DMS 273 (cell line): ENCODE measurements at regions not wholly inside any gene's neighbourhood (a gene's known extent, or its start where the extent isn't known, plus 50 kb on each side); places are given as distances from the start of the nearest gene placed in this dataset.
"Not testable (repeated sequence)": the region's sequence is repeated elsewhere in the genome, so short reads cannot be mapped to it uniquely, and the experiment has no call there.

Source experiments
- DNase-seq: peaks from one replicate; lab custom pipeline; 2025; ENCODE audit not compliant: unreplicated experiment; lab: John Stamatoyannopoulos, UW

- DNase-seq = no peak
Measured at GRCh38 chr4:10281996-10282395, 165.4 kb upstream of the WDR1 start.

- no peak for DNase-seq
Measured at GRCh38 chr4:10279261-10279660, 162.7 kb upstream of the WDR1 start.

- no peak for DNase-seq
Measured at GRCh38 chr4:10278071-10278470, 161.5 kb upstream of the WDR1 start.

- no peak for DNase-seq
Measured at GRCh38 chr4:10276152-10276551, 159.6 kb upstream of the WDR1 start.

GRCh38 chr4:10275696-10276095 is 159.1 kb upstream of the WDR1 start:
- DNase-seq = no peak

GRCh38 chr4:10273030-10273429 is 156.4 kb upstream of the WDR1 start:
- no peak for DNase-seq

GRCh38 chr4:10272511-10272910 is 155.9 kb upstream of the WDR1 start:
- DNase-seq = no peak

- DNase-seq = no peak
Measured at GRCh38 chr4:10267066-10267465, 150.5 kb upstream of the WDR1 start.

GRCh38 chr4:10260777-10261176 is 144.2 kb upstream of the WDR1 start:
- no peak for DNase-seq

GRCh38 chr4:10259976-10260375 is 143.4 kb upstream of the WDR1 start:
- DNase-seq = no peak

GRCh38 chr4:10256203-10256602 is 139.6 kb upstream of the WDR1 start:
- DNase-seq = no peak

GRCh38 chr4:10253765-10254164 is 137.2 kb upstream of the WDR1 start:
- no peak for DNase-seq

- no peak for DNase-seq
Measured at GRCh38 chr4:10245751-10246150, 129.2 kb upstream of the WDR1 start.

GRCh38 chr4:10243856-10244255 is 127.3 kb upstream of the WDR1 start:
- DNase-seq = no peak

GRCh38 chr4:10240691-10241090 is 124.1 kb upstream of the WDR1 start:
- no peak for DNase-seq

GRCh38 chr4:10239982-10240654 is 123.5 kb upstream of the WDR1 start:
- DNase-seq = no peak

- DNase-seq = no peak
Measured at GRCh38 chr4:10237131-10237530, 120.5 kb upstream of the WDR1 start.

GRCh38 chr4:10232114-10232513 is 115.5 kb upstream of the WDR1 start:
- no peak for DNase-seq

GRCh38 chr4:10226756-10227155 is 110.2 kb upstream of the WDR1 start:
- DNase-seq = no peak

GRCh38 chr4:10225096-10225495 is 108.5 kb upstream of the WDR1 start:
- no peak for DNase-seq

- DNase-seq = no peak
Measured at GRCh38 chr4:10223782-10224181, 107.2 kb upstream of the WDR1 start.

GRCh38 chr4:10213481-10213880 is 96.9 kb upstream of the WDR1 start:
- not testable (repeated sequence) for DNase-seq

GRCh38 chr4:10212901-10213300 is 96.3 kb upstream of the WDR1 start:
- no peak for DNase-seq
